ENCODE measurements at regions not wholly inside any gene's neighbourhood (a gene's known extent, or its start where the extent isn't known, plus 50 kb on each side); places are given as distances from the start of the nearest gene placed in this dataset.
"Not testable (repeated sequence)": the region's sequence is repeated elsewhere in the genome, so short reads cannot be mapped to it uniquely, and the experiment has no call there.

DNA sequence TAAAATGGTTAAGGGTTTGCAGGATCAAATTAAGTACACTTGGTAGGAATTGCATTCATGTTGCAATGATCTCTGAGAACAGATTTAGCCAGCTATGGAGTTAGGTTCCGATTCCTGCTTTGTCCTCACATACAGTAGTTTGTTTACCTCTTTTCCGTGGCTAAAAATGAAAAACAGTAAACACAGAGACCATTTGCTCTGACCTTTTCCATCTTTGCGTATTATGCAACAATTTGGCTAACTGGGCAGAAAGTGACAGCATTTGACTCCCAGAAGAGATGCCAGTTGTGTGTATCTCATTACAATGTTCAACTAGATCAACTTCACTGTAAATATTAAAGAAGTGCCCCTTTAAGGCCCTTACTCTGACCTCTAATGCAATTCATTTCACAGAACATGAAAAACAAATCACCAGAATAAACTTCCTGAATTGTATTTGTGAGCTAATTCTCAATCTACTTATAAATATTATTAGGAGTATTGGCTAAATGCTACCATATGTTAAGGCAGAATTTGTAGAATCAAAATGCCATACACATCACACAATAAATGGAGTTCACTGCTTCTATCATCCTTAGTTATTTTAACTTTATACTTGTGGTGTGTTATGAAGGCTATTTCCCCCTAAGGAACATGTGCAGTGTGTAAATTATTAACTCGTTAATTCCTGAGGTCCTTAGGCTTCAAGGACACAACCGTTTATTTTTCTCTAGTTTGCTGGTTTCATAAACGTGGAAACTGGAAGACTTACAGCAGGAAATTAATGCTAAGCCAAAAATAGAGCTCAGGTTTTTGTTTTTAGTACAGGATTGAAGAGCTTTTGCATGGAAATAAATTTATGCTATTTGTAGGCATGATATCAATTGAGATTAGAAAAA is 380.7 kb upstream of the CITED2 start:
- DNase-seq = peak in 1 of 3 donors; percentile 10

DNA sequence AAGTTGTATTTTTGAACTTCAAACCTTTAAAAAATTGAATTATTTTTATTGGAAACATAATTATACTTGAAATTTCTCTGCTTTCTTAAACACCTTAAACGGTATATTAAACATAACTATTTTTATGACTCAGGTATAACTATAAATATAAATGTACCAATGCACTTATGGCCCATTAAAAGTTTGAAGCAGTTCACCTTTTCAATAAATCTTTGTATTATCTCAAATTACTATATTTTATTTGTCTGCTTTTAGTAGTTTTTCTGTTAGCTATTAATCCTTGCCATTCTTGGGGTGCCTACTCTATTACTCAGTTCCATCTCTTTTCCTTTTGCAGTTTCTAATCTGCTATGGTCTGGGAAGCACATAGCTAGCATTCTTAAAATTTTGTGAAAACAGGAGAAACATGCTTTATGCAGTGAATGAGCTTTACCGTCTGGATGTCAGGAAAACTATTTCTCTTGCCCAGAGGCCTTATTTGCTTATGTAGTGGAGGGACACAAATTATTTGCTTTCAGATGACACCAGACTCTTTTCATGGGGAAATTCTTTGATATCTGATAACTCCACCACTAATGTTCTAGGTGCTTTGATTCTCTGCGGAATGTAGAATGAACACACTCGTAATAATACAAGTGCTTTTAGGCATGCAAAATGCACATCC is 378.9 kb upstream of the CITED2 start:
- no peak for DNase-seq

DNA sequence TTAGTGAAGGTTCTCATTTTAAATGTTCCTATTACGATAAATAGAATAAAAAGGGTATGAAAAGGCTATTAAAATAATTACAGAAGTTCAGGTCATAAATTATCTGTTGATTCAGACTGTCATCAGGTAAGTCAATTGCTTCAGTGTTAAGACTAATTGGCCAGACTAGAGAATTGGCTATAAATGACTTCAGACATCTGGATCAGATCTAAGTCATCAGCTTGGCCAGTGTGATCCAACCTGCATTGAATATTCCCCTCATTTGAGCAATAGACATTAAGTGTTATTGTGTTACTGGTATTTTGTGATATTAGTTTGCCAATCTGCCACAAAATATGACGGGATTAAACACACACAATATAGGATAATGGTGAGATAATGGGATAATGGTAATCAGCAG is 377.6 kb upstream of the CITED2 start:
- no peak for DNase-seq

DNA sequence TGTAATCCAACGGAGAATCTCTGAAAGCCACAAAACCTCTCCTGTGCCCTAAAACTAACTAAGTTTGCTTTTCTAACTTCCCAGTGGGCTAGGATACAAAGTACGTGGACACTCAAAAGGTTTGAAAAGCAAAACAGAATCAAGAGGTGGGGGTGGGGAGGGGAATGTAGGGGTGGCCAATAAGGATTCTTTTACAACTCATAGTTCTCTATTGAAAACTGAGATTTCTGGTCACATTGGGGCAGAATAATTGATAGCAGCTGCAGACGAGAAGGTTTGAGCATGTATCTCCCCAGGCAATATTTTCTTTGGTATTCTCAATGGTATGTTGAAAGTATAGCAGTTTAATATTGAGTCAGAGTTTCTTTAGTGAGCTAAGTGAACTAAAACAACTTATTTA is 376.7 kb upstream of the CITED2 start:
- DNase-seq = no peak

DNA sequence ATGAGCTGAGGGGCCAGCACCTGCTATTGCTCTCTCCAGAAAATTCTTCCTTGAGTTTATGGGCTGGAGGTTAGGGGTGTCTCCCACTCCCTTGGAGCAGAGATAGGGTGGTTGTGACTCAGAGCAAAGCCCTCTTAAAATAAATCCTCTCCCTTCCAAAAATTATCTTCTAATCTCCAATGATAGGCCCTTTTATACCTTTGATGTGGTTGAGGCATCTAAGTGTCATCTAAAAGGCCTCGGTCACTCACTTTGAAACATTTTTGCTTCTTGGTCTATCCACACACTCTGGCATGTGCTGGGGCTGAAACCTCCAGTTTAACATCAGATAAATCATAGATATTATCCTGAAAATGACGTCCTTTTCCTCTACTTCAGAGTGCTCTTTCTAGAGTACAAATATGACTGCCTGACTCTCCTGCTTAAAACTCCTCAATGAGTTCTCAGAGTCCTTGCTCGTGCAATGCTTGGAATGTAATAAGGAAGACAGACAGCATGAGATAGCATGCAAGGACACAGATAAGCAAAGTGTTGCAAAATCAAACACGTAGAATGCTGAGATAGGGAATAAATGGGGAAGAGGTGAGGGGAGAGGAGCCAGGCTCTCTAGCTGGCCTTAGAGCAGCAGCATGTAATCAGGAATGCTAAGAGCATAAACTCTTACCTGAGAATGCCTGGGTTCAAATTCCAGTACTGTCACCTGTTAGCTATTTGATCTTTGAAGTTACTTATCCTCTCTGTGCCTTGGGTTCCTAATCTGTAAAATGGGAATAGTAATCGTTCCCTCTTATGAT is 374.1 kb upstream of the CITED2 start:
- no peak for DNase-seq

DNA sequence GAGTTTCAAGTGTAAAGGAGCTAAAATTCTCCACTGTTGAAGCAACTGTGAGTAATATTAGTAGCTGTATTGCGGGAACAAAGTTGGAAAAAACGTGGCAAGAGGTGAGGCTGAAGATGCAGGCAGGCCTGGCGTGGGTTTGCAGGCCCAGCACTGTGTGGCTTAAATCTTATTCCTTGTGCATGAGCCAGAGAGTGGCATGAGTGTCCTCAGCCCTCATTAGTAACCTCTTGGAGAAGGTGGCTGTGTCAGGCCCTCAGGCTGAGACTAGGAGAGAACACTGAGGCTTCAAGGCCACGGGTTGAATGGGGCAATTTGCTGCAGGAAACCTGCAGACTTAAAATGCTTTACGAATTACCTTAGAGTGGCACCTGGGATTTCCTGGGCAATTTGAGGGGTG is 372.7 kb upstream of the CITED2 start:
- no peak for DNase-seq

DNA sequence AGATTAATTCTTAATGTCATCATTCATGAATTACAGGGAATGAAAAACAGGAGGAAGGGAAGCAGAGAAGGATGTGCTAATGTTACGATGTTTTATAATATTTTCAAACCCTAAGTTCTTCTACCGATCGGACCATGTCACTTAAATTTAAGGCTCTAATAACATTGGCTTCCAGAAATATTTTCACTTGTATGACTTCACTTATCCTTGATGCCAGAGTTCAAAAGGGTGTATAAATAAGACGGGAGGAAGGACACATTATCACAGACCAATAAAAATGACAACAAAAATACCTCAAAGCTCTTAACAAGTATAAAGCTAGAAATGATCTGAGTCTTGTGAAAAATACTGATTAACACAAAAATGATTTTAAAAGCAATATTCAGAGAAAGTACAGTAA is 370.4 kb upstream of the CITED2 start:
- no peak for DNase-seq

DNA sequence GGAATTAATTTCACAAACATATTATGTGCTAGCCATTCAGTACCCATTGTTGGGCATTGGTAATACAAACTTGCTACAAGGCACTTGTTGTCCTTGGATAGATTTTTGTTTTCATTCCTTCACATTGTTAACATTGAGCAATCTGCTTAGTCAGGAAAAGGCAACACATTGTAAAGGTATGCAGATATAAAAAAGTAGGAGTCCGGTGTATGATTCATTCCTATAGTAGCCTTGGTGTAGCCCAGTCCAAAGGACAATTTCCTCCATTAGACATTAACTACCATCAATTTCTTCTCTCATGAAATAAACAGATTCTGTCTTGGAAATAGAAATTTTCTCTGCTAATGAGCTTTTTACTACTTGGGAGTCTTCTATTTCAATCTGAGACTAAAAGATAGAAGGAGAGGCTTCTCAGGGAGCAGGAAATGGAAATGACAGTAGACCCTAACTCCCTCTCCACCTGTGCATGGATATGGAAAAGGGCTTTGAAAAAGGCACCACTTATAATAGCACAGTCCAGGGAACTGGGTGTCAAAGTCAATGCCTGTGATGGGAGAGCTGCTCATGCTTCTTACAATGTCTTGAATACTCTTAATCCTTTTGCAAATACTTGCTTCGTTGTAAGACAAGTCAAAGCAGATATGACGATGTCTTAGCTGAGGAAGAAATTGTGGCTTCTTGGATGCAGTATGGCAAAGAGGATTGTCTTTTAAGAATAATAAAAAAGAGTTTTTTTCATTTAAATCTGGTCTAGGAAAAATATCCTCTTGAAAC is 369.4 kb upstream of the CITED2 start:
- no peak for DNase-seq

DNA sequence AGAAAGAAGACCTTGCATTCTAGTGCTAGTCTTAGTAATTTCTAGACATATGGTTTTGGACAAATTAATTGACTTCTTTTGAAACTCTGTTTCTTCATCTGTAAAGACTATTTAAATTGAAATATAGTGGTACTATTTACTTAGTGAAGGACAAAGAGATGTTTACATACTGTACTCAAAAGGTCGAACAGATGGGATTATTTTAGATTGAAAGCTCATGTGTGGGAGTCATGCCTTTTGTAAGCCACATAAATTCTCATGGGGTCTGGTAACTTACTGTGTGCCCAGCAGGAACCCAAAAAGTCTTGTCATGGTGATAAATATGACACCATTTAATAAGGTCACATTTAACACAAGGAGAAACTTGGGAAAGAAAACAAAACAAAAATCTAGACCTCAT is 368.2 kb upstream of the CITED2 start:
- DNase-seq = no peak

DNA sequence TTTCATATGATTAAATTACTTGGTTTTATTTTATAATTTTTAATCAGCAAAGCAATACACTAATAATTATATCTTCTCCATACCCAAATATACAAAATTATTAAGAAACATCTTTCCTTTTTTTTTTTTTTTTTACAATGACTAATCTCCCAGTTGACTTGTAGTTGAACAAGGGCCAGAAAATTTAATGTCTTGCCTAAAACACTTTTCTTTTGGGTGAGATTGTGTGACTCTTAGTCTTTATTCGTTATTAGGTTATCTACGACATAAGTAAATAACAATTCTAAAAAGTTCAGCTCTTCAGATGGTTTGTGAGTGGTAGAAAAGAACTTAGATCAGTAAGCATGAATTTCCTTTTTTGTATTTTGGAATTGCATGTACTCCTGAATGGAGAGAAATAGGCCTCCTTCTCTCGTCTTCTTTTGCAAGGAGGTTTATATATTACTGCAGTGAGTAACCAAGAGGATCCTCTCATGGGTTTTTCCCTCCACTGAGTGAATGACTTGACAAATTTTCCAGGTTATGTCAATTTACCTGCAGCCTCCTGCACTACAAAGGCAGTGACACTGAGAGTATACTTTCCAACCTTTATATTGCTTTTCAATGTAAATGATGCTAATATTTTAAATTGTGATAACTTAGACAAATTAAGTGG is 364.5 kb upstream of the CITED2 start:
- no peak for DNase-seq

DNA sequence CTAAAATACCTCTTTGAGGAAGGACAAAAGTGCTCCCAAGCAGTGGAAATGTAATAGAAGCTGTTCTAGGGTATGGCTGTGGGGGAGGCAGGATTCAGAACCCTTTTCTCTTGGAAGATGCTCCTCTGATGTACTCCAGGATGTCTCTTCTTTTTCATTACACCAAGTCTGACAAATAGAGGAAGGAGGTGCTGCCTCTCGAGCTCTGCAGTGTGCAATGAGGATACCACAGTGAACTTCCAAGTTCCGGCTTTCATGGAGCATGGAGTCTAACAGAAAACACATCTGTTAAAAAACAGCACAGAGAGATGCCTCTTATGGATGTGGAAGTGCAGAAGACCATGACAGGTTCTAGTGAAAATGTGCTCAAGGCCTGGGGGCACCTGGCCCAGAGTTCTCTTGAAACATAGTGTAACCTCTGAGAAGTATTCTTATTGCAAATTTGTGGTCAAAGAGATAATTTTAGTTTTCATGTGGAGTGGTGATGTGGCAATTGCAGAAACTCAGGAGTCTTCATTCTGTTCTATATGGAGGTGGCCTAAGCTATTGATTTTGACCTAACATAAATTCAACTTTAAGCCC is 362.0 kb upstream of the CITED2 start:
- DNase-seq = peak in 1 of 3 donors; percentile 13

DNA sequence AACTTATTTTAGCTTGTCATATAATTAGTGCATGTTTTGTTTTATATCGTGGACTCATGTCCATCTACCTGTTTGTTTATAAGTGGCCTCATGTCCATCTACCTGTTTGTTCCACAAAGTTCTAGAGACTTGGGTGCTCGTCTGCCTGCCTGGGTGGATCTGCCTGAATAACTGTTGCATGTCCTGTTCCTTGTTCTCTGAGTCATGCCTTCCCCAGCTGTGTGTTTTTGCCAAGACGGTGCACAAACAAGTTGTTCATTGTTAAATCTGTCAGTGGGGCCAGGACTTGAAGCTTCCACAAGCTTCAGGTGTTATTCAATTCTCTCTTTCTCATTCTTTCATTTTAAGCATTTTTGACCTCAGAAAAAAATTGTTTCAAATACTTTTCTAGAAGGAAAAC is 358.0 kb upstream of the CITED2 start:
- no peak for DNase-seq

DNA sequence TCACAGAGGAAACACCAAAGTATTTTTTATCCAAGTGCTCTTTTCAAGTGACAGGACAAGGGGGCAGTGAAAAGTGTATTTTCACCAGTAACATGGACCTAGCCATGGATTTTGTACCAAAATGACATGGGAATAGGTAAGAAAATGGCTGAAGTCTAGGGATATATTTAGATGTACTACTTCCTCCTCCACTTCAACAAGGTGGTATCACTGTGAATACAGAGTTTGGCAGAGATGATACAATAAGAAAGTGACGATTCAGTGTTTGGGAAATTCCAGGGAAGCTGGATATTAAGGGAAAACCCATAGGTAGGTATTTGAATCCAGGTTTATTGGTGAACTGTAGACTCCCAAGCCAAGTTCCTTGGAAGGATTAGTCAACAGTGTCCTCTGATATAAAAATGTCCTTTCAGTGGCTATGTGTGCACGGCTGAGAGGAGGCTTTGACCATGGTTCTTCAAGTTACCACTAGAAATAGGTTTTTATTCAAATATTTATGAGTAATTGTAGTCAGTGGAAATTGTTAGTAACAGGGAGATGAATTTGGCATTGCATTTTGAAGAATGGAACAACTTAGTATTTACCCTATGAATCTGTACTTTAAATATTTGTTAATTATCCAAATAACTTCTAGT is 356.0 kb upstream of the CITED2 start:
- no peak for DNase-seq

DNA sequence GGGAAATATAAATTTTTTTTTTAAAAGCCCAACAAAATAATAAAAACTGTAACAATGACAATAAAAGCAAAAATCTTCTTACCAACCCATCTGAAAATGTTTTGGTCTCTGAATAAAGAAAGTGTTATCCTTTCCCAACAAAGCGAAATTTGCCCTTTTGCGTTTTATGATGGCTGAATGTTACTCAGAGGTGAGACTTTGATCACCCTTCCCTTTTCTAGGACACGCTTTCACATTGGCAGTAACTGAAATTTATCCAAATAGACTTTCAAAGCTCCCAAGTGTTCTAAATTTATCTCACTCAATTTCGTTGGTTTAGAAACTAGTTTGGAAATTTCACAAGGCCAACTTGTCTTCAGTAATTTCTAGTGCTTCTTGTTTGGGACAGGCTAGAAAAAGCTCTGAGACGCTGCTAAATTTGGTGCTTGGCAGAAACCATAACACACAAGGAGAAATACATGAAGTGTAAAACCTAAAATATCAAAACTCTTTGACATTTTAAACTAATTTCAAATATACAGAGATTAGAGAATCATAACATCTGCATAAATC is 354.5 kb upstream of the CITED2 start:
- DNase-seq = no peak

DNA sequence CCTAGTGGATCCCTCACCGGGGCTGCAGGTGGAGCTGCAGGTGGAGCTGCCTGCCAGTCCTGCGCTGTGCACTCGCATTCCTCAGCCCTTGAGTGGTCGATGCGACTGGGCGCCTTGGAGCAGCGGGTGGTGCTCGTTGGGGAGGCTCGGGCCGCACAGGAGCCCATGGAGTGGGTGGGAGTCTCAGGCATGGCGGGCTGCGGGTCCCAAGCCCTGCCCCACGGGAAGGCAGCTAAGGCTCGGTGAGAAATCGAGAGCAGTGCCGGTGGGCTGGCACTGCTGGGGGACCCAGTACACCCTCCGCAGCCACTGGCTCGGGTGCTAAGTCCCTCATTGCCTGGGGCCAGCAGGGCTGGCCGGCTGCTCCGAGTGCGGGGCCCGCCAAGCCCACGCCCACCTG is 351.8 kb upstream of the CITED2 start:
- DNase-seq = not testable (repeated sequence)

DNA sequence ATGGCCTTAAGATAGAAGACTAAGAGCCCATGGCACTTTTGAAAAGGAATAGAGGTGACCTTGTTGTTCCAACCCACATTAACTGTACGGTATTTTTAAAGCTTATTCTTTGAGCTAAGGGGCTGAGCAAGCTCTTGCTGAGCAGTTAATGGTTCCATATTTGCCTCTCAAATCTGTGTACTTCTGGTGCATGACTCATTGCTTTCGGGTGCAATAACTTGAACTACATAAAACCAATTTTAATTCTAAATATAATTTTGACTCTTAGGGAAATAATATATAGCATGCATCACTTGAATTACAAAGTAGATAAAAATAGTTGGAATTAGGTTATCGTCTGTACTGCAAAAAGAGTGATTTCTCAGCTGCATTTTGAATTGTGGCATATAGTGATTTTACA is 348.1 kb upstream of the CITED2 start:
- peak in 1 of 3 donors; percentile 18 for DNase-seq

DNA sequence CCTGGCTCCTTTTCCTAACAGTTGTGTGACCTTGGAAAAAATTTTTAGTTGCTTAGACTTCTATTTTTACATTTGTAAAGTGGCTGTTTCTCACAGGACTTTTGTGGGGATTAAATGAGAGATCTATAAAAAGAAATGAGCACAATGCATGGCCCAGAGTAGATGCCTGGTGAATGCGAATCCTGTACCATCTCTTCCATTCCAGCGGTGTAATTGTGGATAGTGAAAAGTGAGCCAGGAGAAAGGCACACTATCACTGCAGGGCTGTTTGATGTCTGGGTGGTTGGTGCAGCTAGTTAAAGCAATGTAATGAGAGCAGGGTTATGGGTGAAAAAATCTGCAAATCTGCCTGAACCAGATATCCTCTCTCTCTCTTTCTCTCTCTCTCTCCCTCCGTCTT is 347.5 kb upstream of the CITED2 start:
- DNase-seq = no peak

DNA sequence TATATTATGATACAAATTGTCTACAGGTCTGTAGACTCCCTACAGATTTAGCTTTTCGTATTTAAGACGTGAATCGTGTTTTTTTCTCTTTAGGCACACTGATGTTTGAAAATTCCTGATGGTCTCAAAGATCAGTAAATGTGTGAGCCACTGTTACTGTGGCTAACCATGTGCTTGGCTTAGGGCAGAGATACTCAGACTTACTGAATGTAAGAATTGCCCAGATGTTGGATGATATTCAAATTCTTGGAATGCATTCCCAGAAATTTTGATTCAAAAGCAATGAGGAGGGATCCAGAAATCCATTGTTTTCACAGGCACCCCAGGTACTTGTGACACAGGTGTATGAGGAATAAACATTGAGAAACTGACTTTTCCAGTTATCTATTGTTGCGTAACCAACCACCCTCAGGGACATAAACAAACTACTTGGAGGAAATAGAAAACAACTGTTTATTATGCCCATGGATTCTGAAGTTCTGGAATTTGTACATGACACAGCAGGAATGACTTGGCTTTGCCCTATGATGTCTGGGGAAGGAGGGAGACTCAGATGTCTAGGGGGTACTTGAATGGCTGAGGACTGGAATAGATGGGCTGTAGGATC is 339.6 kb upstream of the CITED2 start:
- DNase-seq = no peak

DNA sequence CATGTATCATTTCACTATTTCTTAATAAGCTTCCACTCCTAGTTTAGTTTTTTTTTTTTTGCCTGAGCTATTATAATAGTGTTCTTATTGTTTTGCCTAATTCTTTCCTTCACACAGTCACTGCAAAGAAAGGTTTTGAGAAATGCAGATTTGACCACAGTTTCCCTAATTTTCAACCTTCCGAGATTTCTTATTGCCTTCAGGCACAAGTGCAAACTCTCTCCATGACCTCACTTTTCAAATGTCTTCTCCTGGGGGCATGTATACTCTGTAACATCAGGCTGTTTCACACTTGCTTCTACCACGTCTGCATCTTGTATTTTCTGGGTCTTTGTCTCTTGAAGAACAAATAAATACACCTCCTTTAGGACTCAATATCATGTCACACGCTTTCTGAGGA is 339.0 kb upstream of the CITED2 start:
- DNase-seq = peak; percentile 38 to 56 (median 50)

DNA sequence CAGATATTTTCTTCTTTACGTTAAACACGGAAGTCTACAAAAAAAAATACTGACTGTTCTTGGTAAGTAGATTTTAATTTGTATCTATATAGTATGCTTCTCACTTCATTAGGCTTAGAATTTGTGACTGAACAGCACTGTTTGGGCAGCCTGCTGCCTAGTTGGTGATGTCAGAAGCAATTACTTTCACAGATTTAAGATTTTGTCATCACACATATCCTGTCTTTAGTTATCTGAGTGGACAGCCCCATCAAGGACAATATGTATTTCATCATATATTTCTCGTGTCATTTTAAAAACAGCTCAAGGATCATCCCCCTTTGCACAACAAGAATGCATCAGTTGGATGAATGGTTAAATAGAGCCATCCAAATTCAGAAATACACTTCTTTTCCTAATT is 338.4 kb upstream of the CITED2 start:
- peak in 2 of 3 donors; percentile 20 to 30 for DNase-seq

Data from suppressor macrophage treated with lipopolysaccharide for 1 hour (primary cell).